ENCODE measurements at regions not wholly inside any gene's neighbourhood (a gene's known extent, or its start where the extent isn't known, plus 50 kb on each side); places are given as distances from the start of the nearest gene placed in this dataset.

DNA sequence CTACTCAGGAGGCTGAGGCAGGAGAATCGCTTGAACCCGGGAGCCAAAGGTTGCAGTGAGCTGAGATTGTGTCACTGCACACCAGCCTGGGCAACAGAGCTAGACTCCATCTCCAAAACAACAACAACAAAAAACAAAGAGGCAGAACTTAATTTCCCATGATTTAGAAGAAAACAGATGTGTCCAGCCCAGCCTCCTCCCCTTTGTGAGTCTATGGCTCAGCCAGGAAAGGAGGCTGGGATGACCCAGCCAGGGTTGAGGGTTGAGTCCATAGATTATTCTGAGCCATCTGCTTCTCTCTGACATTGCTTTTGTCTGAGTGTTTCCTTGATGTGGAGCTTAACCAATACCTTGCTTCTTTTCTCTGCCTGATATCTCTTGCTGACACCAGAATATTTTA lies 994.1 kb downstream of the TYW1 start:
- WGBS, 2 donors = 92 to 94% methylated on average over 2 of the region's 2 CpGs
- no peak overlapping the region for H3K27ac ChIP-seq
- intact Hi-C loops (cut with DNase I) = no loop called here
- TF ChIP-seq POLR2A (IDR thresholded peaks at IDR 0.05) (no peak), CTCF (IDR thresholded peaks at IDR 0.05) (no peak)
- no peaks in the 10 kb centered on the region for H3K9me3 ChIP-seq
- H3K4me1 ChIP-seq = no peaks in the 10 kb centered on the region
- no peak overlapping the region for H3K4me3 ChIP-seq (replicated peaks in 1 of 3)
- DNase-seq = no peak
- H3K27me3 ChIP-seq = no peaks in the 10 kb centered on the region
- no peaks in the 10 kb centered on the region for H3K36me3 ChIP-seq

GRCh38 chr7:67992287-67992686 lies 995.7 kb downstream of the TYW1 start:
- intact Hi-C loops (cut with DNase I) = no loop called here
- Histone ChIP-seq H3K27ac (no peak overlapping the region), H3K36me3 (no peaks in the 10 kb centered on the region), H3K4me1 (no peaks in the 10 kb centered on the region), H3K4me3 (replicated peaks in 1 of 3) (no peak overlapping the region), H3K27me3 (no peaks in the 10 kb centered on the region), H3K9me3 (no peaks in the 10 kb centered on the region)
- DNase-seq = no peak
- no peak for TF ChIP-seq CTCF (IDR thresholded peaks at IDR 0.05)
- no peak for TF ChIP-seq POLR2A (IDR thresholded peaks at IDR 0.05)
- 92 to 94% methylated on average over 8 of the region's 8 CpGs for WGBS, 2 donors

GRCh38 chr7:68005992-68006391 lies 1009.4 kb downstream of the TYW1 start:
- no peak for DNase-seq
- Histone ChIP-seq H3K27ac (no peak overlapping the region), H3K36me3 (no peaks in the 10 kb centered on the region), H3K4me3 (replicated peaks in 1 of 3) (no peak overlapping the region), H3K27me3 (no peaks in the 10 kb centered on the region), H3K4me1 (no peaks in the 10 kb centered on the region), H3K9me3 (no peaks in the 10 kb centered on the region)
- TF ChIP-seq CTCF (IDR thresholded peaks at IDR 0.05) (no peak), POLR2A (IDR thresholded peaks at IDR 0.05) (no peak)
- intact Hi-C loops (cut with DNase I) = no loop called here
- WGBS, 2 donors = 92 to 98% methylated on average over 6 of the region's 6 CpGs

- Histone ChIP-seq H3K4me3 (replicated peaks in 1 of 3) (no peak overlapping the region), H3K36me3 (no peaks in the 10 kb centered on the region), H3K9me3 (no peaks in the 10 kb centered on the region), H3K27me3 (no peaks in the 10 kb centered on the region), H3K27ac (no peak overlapping the region), H3K4me1 (no peaks in the 10 kb centered on the region)
- no peak for DNase-seq
- intact Hi-C loops (cut with DNase I) = no loop called here
- 50 to 76% methylated on average over 2 of the region's 2 CpGs for WGBS, 2 donors
- TF ChIP-seq CTCF (IDR thresholded peaks at IDR 0.05) (no peak), POLR2A (IDR thresholded peaks at IDR 0.05) (no peak)
Measured at GRCh38 chr7:68006619-68007018, 1010.0 kb downstream of the TYW1 start.

DNA sequence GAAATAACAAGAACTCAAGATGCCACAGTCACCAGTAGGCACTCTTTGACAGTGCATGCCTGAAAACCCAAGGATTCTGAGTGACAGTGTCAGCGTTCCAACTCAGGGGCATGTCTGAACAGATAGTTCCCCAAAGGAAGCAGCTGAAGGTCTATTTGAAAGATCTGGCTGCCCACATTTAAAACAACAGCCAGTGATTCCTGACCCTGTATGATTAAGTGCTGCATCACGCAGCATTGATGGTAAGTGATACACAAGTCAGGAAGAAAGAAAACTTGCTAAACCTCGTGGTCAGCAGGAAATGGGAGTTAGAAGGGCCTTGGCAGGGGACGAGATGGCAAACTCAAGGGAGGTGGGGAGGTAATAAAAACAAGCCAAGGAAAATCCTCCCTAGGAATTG lies 1013.1 kb downstream of the TYW1 start:
- no peaks in the 10 kb centered on the region for H3K27me3 ChIP-seq
- 43 to 49% methylated on average over 4 of the region's 4 CpGs for WGBS, 2 donors
- TF ChIP-seq CTCF (IDR thresholded peaks at IDR 0.05) = no peak
- no peak for TF ChIP-seq POLR2A (IDR thresholded peaks at IDR 0.05)
- H3K36me3 ChIP-seq = no peaks in the 10 kb centered on the region
- no peaks in the 10 kb centered on the region for H3K4me1 ChIP-seq
- H3K4me3 ChIP-seq (replicated peaks in 1 of 3) = no peak overlapping the region
- no peak overlapping the region for H3K27ac ChIP-seq
- no peak for DNase-seq
- intact Hi-C loops (cut with DNase I) = no loop called here
- no peaks in the 10 kb centered on the region for H3K9me3 ChIP-seq
